Pancreas (tissue), 10 donors: ENCODE measurements at regions not wholly inside any gene's neighbourhood (a gene's known extent, or its start where the extent isn't known, plus 50 kb on each side); places are given as distances from the start of the nearest gene placed in this dataset.

Source experiments
- ATAC-seq, 4 donors: fragments of 200-7000 bp; cut with Tn5 transposase; one replicate each; pipeline versions ENCODE4 v1.8.0 to v1.9.1; 2020; ENCODE audit warnings: mild to moderate bottlenecking in 4 of 4, moderate library complexity in 4 of 4
- DNase-seq, 6 donors: peaks; one replicate each; pipeline ENCODE4 v3.0.0-alpha.2; 2020
- FAIRE-seq: peaks from 2 replicates; lab custom pipeline; 2012; peaks lifted over from hg19 to GRCh38; lab: Jason Lieb, UNC
- H3K27ac ChIP-seq, 4 donors: fragments of 200-600 bp; sonication (generic); 1 replicate in 3 of 4; 2 replicates in 1 of 4; pipeline versions ENCODE4 v1.5.0 to v1.8.0; 2020
- H3K27me3 ChIP-seq, 4 donors: fragments of 200-600 bp; one replicate each; pipeline ENCODE4 v1.8.0; 2021
- H3K36me3 ChIP-seq, 3 donors: fragments of 200-600 bp; sonication (generic) in 1 of 3; one replicate each; pipeline versions ENCODE4 v1.5.0 to v1.8.0; 2020 to 2021
- H3K4me1 ChIP-seq, 3 donors: fragments of 200-600 bp; one replicate each; pipeline ENCODE4 v1.8.0; 2021
- H3K4me3 ChIP-seq, 4 donors: fragments of 200-600 bp; sonication (generic) in 2 of 4; one replicate each; pipeline versions ENCODE4 v1.5.0 to v1.8.0; 2020 to 2021
- H3K9me3 ChIP-seq, 4 donors: fragments of 200-600 bp; one replicate each; pipeline ENCODE4 v1.8.0; 2021
- WGBS, 2 donors: extraction: QIAGEN DNeasy Blood & Tissue Kit; methylation state at CpG; one replicate each; pipeline ENCODE4 v1.1.7; 2013; 5-methylcytosine and 5-hydroxymethylcytosine counted together
- intact Hi-C, 3 donors: fragments of 100-400 bp; cut with DNase I; formaldehyde crosslinking; loops; one replicate each; pipeline versions ENCODE4 v1.11.1 to v1.14.2; 2022
- TF ChIP-seq, protein P1 (sequence below), 4 donors: fragments of 200-600 bp; sonication (generic) in 3 of 4; IDR thresholded peaks; one replicate each; pipeline versions ENCODE4 v1.5.0 to v1.8.0; 2021; ENCODE audit warnings: antibody characterized with exemption in 4 of 4
- donor health status: healthy with polysubstance abuse.
- donor health status: DM: no; HTN: no; CAD: no; lungs with moderate emphysema.
- donor health status: DM: no; HTN: no; CAD: no.
- donor health status: control.
- donor health status: control.
- donor health status: Bipolar disorder and iron deficiency.
- donor health status: DM: yes; HTN: yes; CAD: no.
- donor health status: DM: no; HTN: no; CAD: no.
- donor health status: DM: no; HTN: no; CAD: no.
- donor health status: DM: yes; HTN: yes; CAD: no.

DNA sequence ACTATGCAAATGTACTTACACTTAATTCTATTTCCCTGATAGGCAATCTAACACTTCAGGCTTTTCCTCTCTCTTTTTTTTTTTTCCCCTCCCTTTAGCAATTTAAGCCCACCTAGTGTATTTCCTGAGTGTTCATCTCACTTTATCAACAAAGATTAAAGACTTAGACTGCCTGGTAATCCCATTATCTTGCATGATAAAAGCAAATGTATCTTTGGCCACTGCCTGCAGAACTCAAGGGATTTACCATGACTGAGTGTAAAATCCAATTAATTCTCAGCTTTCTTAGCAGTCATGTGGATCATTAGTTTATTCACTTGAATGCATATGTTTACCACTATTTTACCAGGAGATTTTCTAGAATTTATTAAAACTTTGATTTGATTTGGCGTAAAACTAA is 1102.2 kb upstream of the GYPC start:
- Histone ChIP-seq H3K9me3 (no peaks in the 10 kb centered on the region), H3K27ac (no peak overlapping the region), H3K36me3 (no peaks in the 10 kb centered on the region), H3K4me1 (no peaks in the 10 kb centered on the region), H3K4me3 (no peak overlapping the region), H3K27me3 (no peaks in the 10 kb centered on the region)
- TF ChIP-seq, protein P1, sequence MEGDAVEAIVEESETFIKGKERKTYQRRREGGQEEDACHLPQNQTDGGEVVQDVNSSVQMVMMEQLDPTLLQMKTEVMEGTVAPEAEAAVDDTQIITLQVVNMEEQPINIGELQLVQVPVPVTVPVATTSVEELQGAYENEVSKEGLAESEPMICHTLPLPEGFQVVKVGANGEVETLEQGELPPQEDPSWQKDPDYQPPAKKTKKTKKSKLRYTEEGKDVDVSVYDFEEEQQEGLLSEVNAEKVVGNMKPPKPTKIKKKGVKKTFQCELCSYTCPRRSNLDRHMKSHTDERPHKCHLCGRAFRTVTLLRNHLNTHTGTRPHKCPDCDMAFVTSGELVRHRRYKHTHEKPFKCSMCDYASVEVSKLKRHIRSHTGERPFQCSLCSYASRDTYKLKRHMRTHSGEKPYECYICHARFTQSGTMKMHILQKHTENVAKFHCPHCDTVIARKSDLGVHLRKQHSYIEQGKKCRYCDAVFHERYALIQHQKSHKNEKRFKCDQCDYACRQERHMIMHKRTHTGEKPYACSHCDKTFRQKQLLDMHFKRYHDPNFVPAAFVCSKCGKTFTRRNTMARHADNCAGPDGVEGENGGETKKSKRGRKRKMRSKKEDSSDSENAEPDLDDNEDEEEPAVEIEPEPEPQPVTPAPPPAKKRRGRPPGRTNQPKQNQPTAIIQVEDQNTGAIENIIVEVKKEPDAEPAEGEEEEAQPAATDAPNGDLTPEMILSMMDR (IDR thresholded peaks at IDR 0.05): no peak
- WGBS, 2 donors: 74 to 91% methylated on average over 1 of the region's 1 CpG
- FAIRE-seq (no peak), DNase-seq (no peak), ATAC-seq (no peak)
- intact Hi-C loops: no loop called here

- no peak overlapping the region for H3K27ac ChIP-seq
- intact Hi-C loops: no loop called here
- no peak overlapping the region for H3K4me3 ChIP-seq
- TF ChIP-seq, protein P1 (IDR thresholded peaks at IDR 0.05): no peak
- no peaks in the 10 kb centered on the region for H3K9me3 ChIP-seq
- no peaks in the 10 kb centered on the region for H3K4me1 ChIP-seq
- no peak for DNase-seq
- H3K36me3 ChIP-seq: no peaks in the 10 kb centered on the region
- no peaks in the 10 kb centered on the region for H3K27me3 ChIP-seq
- WGBS, 2 donors: 26 to 34% methylated on average over 2 of the region's 2 CpGs
- ATAC-seq: no peak
- FAIRE-seq: no peak
These were observed 1101.0 kb upstream of the GYPC start for GRCh38 chr2:125554956-125555355.

- ATAC-seq (no peak), DNase-seq (no peak), FAIRE-seq (no peak)
- H3K27ac ChIP-seq: no peak overlapping the region
- H3K9me3 ChIP-seq: no peaks in the 10 kb centered on the region
- intact Hi-C loops: no loop called here
- no peaks in the 10 kb centered on the region for H3K4me1 ChIP-seq
- no peaks in the 10 kb centered on the region for H3K36me3 ChIP-seq
- WGBS, 2 donors: 46 to 57% methylated on average over 3 of the region's 3 CpGs
- TF ChIP-seq, protein P1 (IDR thresholded peaks at IDR 0.05): no peak
- no peak overlapping the region for H3K4me3 ChIP-seq
- H3K27me3 ChIP-seq: no peaks in the 10 kb centered on the region
These were observed 1096.8 kb upstream of the GYPC start for GRCh38 chr2:125559186-125559585.

GRCh38 chr2:125560855-125561254 is 1095.1 kb upstream of the GYPC start:
- 48 to 52% methylated on average over 1 of the region's 1 CpG for WGBS, 2 donors
- FAIRE-seq (no peak), DNase-seq (no peak), ATAC-seq (no peak)
- Histone ChIP-seq H3K4me3 (no peak overlapping the region), H3K4me1 (no peaks in the 10 kb centered on the region), H3K27ac (no peak overlapping the region), H3K9me3 (no peaks in the 10 kb centered on the region), H3K36me3 (no peaks in the 10 kb centered on the region), H3K27me3 (no peaks in the 10 kb centered on the region)
- intact Hi-C loops: no loop called here
- TF ChIP-seq, protein P1 (IDR thresholded peaks at IDR 0.05): no peak

DNA sequence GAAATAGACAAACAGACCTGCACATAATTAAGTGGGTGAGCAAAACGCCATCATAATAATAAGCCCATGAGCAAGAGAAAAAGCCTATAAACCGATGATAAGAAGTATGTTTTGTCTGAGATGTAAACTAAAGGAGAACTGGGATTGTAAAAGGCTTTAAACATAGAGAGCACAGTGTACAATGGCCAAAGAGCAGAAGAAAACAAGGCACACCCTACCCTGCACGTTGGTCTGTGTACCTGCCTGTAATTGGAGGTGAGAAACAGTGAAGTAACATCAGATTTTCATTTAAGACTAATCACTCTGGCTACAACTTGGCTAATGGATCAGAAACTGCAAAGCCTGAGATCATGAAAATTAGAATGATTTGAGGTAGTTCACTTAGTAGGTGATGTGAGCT is 1094.7 kb upstream of the GYPC start:
- TF ChIP-seq, protein P1 (IDR thresholded peaks at IDR 0.05): no peak
- 41 to 43% methylated on average over 3 of the region's 3 CpGs for WGBS, 2 donors
- DNase-seq (no peak), FAIRE-seq (no peak), ATAC-seq (no peak)
- intact Hi-C loops: no loop called here
- no peak overlapping the region for H3K27ac ChIP-seq
- H3K4me1 ChIP-seq: no peaks in the 10 kb centered on the region
- H3K4me3 ChIP-seq: no peak overlapping the region
- H3K9me3 ChIP-seq: no peaks in the 10 kb centered on the region
- no peaks in the 10 kb centered on the region for H3K36me3 ChIP-seq
- H3K27me3 ChIP-seq: no peaks in the 10 kb centered on the region
